Parathyroid adenoma (tissue), 2 donors: ENCODE measurements at regions not wholly inside any gene's neighbourhood (a gene's known extent, or its start where the extent isn't known, plus 50 kb on each side); places are given as distances from the start of the nearest gene placed in this dataset.

Source experiments
- H2AFZ ChIP-seq: fragments of 300-600 bp; sonication (generic); one replicate; pipeline ENCODE4 v1.7.0; 2017; ENCODE audit warnings: antibody characterized with exemption, mild to moderate bottlenecking
- H3K27ac ChIP-seq: fragments of 300-600 bp; sonication (generic); one replicate; pipeline ENCODE4 v1.7.0; 2017
- H3K27me3 ChIP-seq: fragments of 300-600 bp; sonication (generic); one replicate; pipeline ENCODE4 v1.7.0; 2017; ENCODE audit warnings: low read length; ENCODE audit not compliant: control insufficient read depth, insufficient read depth
- H3K36me3 ChIP-seq: fragments of 300-600 bp; sonication (generic); one replicate; pipeline ENCODE4 v1.7.0; 2017; ENCODE audit warnings: low read length; ENCODE audit not compliant: control insufficient read depth, insufficient read depth
- H3K4me1 ChIP-seq: fragments of 300-600 bp; sonication (generic); one replicate; pipeline ENCODE4 v1.7.0; 2017; ENCODE audit warnings: control low read depth
- H3K4me2 ChIP-seq: fragments of 300-600 bp; sonication (generic); one replicate; pipeline ENCODE4 v1.7.0; 2017; ENCODE audit warnings: low read length
- H3K4me3 ChIP-seq: fragments of 300-600 bp; sonication (generic); one replicate; pipeline ENCODE4 v1.7.0; 2017; ENCODE audit warnings: low read depth, low read length
- H3K79me2 ChIP-seq: fragments of 300-600 bp; sonication (generic); one replicate; pipeline ENCODE4 v1.7.0; 2017; ENCODE audit warnings: control low read depth
- H3K9ac ChIP-seq: fragments of 300-600 bp; sonication (generic); one replicate; pipeline ENCODE4 v1.7.0; 2017; ENCODE audit warnings: mild to moderate bottlenecking
- H3K9me3 ChIP-seq: fragments of 300-600 bp; sonication (generic); one replicate; pipeline ENCODE4 v1.7.0; 2017; ENCODE audit warnings: low read length; ENCODE audit not compliant: control insufficient read depth
- CTCF ChIP-seq: fragments of 300-600 bp; sonication (generic); IDR thresholded peaks from one replicate; pipeline ENCODE4 v1.7.0; 2017; ENCODE audit warnings: antibody characterized with exemption, mild to moderate bottlenecking
- donor health status: primary hyperparathyroidism.

GRCh38 chr5:156155598-156155997 lies 171.4 kb upstream of the SGCD start:
- H3K79me2 ChIP-seq: peaks cover 5% of the 10 kb centered on the region
- no peak overlapping the region for H3K9ac ChIP-seq
- no peaks in the 10 kb centered on the region for H3K4me1 ChIP-seq
- no peak overlapping the region for H3K4me2 ChIP-seq
- no peaks in the 10 kb centered on the region for H3K9me3 ChIP-seq
- no peak overlapping the region for H3K27ac ChIP-seq
- no peak for TF ChIP-seq CTCF
- H2AFZ ChIP-seq: no peak overlapping the region
- no peaks in the 10 kb centered on the region for H3K36me3 ChIP-seq
- H3K27me3 ChIP-seq: no peaks in the 10 kb centered on the region
- no peak overlapping the region for H3K4me3 ChIP-seq

- Histone ChIP-seq H3K27ac (no peak overlapping the region), H3K27me3 (no peaks in the 10 kb centered on the region), H3K9me3 (no peaks in the 10 kb centered on the region), H3K4me3 (no peak overlapping the region), H3K4me2 (no peak overlapping the region), H2AFZ (no peak overlapping the region), H3K36me3 (no peaks in the 10 kb centered on the region), H3K4me1 (peaks cover 9% of the 10 kb centered on the region), H3K79me2 (peaks cover 3% of the 10 kb centered on the region), H3K9ac (no peak overlapping the region)
- TF ChIP-seq CTCF: no peak
Measured at GRCh38 chr5:156164306-156164705, 162.7 kb upstream of the SGCD start.

GRCh38 chr5:156169495-156169894 lies 157.5 kb upstream of the SGCD start:
- Histone ChIP-seq H3K27ac (no peak overlapping the region), H3K4me1 (peaks cover 9% of the 10 kb centered on the region), H3K9me3 (no peaks in the 10 kb centered on the region), H3K4me3 (no peak overlapping the region), H3K79me2 (peaks cover 3% of the 10 kb centered on the region), H3K36me3 (no peaks in the 10 kb centered on the region), H3K9ac (no peak overlapping the region), H3K4me2 (no peak overlapping the region), H3K27me3 (no peaks in the 10 kb centered on the region), H2AFZ (no peak overlapping the region)
- no peak for TF ChIP-seq CTCF

GRCh38 chr5:156170351-156170961 lies 156.5 kb upstream of the SGCD start:
- no peak overlapping the region for H3K4me2 ChIP-seq

More at GRCh38 chr5:156170351-156170961, 156.5 kb upstream of the SGCD start:
- no peaks in the 10 kb centered on the region for H3K36me3 ChIP-seq
- peaks cover 3% of the 10 kb centered on the region for H3K79me2 ChIP-seq
- no peaks in the 10 kb centered on the region for H3K27me3 ChIP-seq
- H2AFZ ChIP-seq: no peak overlapping the region
- H3K9me3 ChIP-seq: no peaks in the 10 kb centered on the region
- no peak overlapping the region for H3K4me3 ChIP-seq
- TF ChIP-seq CTCF: no peak
- H3K4me1 ChIP-seq: peaks cover 9% of the 10 kb centered on the region
- no peak overlapping the region for H3K27ac ChIP-seq
- no peak overlapping the region for H3K9ac ChIP-seq
